ENCODE measurements at regions not wholly inside any gene's neighbourhood (a gene's known extent, or its start where the extent isn't known, plus 50 kb on each side); places are given as distances from the start of the nearest gene placed in this dataset.
"Not testable (repeated sequence)": the region's sequence is repeated elsewhere in the genome, so short reads cannot be mapped to it uniquely, and the experiment has no call there.

DNA sequence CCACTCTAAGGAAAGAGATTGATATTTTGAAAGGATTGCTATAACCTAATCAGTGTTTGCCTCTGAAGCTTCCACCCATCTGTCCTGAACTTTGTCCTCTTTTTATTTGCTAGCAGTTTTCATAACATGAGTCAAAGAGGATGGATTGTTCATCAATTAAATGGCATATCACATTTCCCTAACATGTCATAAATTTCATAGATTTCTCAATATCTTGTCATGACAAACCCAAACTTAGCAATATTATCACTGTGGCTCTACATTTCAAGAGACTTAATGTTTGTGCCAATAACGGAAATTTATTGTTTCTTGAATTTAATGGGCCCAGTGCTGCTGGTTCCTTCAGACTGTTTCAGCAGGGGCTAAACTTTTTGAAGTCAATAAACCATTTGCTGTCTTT is 330.3 kb downstream of the CAAP1 start:
- no peak for DNase-seq

GRCh38 chr9:26561928-26562327 is 330.7 kb downstream of the CAAP1 start:
- DNase-seq: no peak

DNA sequence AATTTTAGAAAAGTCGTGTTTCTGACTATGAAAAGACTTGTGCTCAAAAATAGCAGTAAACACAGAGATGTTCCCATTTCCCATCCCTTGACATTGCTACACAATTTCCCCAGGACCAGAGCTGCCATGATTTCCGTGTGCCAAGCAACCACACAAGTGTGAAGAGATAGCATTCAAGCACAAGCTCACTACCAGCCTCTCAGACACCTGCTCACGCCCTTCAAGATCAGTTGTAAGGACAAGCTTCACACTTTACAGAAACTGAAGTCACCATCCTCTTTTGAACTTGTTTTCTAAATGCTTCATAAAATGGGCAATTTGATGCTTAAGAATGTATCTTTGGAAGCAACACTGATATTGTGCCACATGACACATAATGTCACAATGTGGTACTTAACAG is 333.1 kb downstream of the CAAP1 start:
- no peak for DNase-seq

DNA sequence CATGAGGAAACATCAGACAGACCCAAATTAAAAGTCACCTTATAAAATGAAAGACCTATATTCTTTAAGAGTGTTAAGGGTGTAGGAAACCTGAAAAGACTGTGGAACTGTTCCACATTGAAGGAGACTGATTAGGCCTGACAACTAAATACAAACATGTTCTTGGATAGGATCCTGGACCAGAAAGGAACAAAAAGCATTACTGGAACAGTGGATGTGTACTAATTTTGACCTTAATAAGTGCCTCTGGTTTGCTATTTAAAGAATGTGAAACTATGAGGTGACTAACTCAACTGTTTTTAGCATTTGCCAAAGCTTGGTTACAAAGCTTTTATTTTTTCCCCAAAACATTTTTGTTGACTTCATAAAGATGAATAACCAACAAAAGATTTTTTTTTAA is 340.6 kb downstream of the CAAP1 start:
- no peak for DNase-seq

DNA sequence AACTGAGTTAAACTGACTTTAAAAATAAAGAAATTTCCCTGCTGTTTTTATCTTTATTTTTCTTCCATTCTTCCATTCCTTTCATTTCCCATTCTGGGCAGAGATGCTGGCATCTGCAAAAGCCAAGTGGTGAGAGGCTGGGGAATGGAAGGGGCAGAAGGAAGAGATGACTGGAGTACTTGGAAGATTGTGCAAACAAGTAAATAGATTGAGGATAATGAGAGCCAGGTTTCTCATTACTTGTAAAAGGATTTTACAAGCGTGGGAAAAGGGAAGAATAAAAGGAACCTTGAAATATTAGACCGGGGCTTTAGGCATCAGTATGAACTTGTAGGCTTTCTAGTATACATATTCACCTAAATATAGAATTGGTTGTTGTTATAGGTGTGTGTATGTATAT is 341.2 kb downstream of the CAAP1 start:
- no peak for DNase-seq

DNA sequence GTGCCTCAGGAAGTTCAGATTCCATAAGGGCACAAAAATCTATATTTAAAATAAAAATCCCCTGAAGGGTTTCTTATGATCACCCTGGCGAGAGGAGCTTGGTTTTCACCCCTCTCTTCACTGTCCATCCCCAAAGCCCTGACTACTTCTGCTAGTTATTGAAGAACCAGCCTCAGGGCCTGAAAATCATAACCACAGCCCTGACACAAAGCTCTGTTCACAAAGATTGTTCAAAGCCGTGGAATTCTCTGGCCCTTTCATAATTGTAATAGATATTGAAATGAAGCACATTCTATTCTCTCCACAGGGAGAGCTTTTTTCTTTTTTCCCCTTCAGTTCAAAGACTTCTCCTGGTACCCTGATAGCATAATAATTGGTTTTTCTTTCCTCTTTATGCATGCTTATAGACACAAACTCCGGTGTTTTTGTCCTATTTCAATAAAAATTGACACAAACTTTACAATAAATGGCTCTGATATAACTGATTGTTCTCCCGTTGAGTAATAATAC is 343.8 kb downstream of the CAAP1 start:
- no peak for DNase-seq

DNA sequence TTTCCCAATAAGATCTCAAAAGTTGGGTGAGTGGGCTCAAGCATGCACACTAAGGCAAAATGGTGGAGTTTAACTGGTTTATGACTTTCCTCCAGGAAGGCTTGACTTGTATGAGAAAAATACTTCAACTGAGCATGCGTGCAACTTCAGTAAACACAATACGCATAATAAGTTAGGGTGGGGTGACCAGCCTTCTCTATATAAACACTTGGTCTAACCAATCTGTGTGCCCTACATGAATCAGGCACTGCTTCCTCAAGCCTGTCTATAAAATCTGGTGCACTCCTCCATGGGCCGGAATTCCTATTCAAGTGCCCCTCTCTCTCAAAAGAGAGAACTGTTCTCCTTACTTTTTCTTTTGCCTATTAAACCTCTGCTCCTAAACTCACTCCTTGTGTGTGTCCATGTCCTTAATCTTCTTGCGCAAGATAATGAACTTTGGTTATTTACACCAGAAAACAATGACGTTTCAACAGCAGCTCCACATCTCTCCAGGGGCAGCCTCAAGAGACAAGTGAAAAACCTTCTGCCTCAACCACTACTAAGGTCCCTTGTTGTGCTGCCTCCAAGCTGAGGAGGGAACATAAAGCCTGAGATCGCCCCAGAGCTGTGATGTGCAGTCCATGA is 352.6 kb downstream of the CAAP1 start:
- no peak for DNase-seq

GRCh38 chr9:26537211-26537610 is 355.4 kb downstream of the CAAP1 start:
- no peak for DNase-seq

DNA sequence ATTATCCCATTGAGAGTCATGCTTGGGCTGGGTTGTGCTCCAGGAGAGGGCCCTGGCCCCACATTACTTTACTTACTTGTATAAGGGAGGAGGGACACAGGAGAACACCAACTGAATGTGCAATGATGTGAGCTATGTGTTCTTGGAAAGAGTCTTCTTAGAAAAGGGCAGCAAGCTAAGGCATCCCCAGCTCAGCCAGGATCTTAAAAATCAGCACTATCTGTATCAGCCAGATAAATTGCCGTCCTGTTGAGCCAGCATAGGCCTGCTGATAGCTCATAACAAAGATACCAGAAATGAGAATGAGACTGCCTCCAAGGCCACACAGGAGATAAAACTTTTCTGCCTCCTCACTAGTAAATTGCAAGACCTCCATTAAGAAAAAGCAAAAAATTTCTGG is 357.5 kb downstream of the CAAP1 start:
- no peak for DNase-seq

- DNase-seq: no peak
Measured at GRCh38 chr9:26530841-26531240, 361.8 kb downstream of the CAAP1 start.

DNA sequence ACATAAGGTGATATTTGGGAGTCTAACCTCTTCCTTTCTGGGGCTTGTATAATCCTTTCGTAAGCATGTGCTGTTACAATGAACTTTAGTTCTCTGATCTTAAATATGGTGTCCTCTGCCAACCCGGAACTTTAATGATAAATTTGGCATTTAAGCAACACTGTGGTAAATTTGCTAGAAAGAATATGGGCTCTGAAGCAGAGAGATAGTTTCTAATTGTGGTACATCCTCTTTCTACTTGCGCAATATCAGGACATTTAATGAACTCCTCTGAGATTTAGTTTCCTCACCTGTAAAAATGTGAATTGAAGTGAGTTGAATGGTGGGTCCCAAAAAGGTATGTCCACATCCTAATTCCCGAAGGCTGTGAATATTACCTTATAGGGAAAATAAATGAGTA is 364.7 kb downstream of the CAAP1 start:
- DNase-seq: no peak

GRCh38 chr9:26524267-26524666 is 368.3 kb downstream of the CAAP1 start:
- no peak for DNase-seq

DNA sequence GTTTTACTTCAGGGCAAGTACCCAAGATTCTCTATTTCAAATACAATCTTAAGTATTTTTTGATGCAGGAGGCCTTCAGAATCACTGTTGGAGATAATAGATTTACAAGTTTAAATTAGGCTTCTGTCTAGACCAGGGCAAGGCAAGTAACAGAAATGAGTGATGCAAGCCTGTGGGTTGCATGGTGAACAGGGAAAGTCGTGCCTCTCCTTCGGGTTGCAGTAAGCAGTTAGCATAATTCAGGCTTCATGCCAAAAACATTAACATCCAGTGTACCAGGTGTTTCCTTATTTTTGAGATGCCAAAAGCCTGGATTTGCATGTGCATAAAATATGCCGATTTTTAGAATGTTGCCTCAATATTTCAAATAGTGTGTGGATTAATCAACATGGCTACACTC is 369.0 kb downstream of the CAAP1 start:
- DNase-seq: no peak

- DNase-seq: no peak
Measured at GRCh38 chr9:26520141-26520540, 372.5 kb downstream of the CAAP1 start.

GRCh38 chr9:26516773-26517343 is 375.7 kb downstream of the CAAP1 start:
- DNase-seq: no peak

GRCh38 chr9:26513730-26514129 is 378.9 kb downstream of the CAAP1 start:
- DNase-seq: no peak

- no peak for DNase-seq
Measured at GRCh38 chr9:26510137-26510536, 382.5 kb downstream of the CAAP1 start.

DNA sequence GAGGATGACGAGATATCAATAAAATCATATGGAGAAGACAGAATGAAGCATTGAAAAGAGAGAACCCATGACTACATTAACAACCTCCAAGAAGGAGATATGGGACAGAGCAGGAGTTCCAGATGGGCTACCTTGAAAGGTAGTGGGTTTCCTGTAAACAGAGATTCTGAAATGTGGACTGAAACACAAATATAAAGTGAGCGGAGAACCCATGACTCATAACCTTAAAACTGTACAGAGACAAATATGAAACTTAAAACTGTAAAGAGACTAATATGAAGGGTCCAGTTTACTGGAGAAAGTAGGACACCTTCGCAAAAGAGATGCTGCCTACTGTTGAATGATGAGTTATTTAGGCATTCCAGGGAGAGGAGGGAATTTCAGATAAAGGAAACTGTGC is 383.7 kb downstream of the CAAP1 start:
- no peak for DNase-seq

- no peak for DNase-seq
Measured at GRCh38 chr9:26504057-26504456, 388.5 kb downstream of the CAAP1 start.

DNA sequence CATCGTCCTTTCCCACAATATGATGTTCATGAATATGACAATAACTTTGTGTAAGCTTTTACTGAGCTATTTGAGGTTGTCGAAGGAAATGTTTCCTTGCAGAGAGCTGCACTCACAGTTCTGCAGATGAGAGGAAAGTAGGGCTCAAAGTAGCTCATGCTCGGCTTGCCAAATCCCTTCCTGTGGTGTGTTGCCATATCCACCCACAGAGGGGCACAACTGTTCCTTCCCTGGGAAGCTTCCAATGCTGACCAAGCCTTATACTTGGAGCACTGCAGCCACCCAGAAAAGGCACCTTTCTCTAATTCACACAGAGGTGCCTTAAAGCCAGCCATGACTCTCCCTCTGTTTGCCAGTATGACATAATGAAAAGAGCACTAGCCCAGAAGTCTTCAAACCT is 390.3 kb downstream of the CAAP1 start:
- no peak for DNase-seq

DNA sequence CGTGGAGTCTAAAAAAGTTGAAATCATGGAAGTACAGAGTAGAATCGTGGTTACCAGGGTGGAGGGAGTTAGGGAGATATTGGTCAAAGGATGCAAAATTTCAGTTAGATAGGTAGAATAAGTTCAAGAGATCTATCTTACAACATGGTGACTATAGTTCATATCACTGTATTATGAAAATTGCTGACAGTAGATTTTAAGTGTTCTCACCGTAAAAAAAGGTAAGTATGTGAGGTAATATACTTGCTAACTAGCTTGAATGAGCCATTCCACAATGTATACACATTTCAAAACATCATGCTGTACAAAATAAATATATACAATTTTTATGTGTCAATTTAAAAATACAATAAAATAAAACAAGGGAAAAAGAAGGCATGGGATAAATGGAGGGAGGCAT is 392.1 kb downstream of the CAAP1 start:
- DNase-seq: no peak

DNA sequence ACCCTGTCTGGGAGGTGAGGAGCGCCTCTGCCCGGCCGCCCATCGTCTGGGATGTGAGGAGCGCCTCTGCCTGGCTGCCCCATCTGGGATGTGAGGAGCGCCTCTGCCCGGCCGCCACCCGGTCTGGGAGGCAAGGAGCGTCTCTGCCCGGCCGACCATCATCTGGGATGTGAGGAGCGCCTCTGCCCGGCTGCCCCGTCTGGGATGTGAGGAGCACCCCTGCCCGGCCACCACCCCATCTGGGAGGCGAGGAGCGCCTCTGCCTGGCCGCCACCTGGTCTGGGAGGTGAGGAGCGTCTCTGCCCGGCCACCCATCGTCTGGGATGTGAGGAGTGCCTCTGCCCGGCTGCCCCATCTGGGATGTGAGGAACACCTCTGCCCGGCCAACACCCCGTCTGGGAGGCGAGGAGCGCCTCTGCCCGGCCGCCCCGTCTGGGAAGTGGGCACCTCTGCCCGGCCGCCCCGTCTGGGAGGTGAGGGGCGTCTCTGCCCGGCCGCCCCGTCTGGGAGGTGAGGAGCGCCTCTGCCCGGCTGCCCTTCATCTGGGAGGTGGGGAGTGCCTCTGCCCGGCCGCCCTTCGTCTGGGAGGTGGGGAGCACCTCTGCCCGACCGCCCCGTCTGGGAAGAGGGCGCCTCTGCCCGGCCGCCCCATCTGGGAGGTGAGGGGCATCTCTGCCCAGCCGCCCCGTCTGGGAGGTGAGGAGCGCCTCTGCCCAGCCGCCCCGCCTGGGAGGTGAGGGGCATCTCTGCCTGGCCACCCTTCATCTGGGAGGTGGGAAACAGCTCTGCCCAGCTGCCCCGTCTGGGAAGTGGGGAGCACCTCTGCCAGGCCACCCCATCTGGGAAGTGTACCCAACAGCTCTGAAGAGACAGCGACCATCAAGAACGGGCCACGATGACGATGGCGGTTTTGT is 399.7 kb downstream of the CAAP1 start:
- not testable (repeated sequence) for DNase-seq

GRCh38 chr9:26491922-26492607 is 400.5 kb downstream of the CAAP1 start:
- not testable (repeated sequence) for DNase-seq

Measured in CD4-positive, alpha-beta T cell treated with Interleukin-1 beta for 1 hour (primary cell).